B cell (primary cell): ENCODE measurements at regions not wholly inside any gene's neighbourhood (a gene's known extent, or its start where the extent isn't known, plus 50 kb on each side); places are given as distances from the start of the nearest gene placed in this dataset.

Experiments
- EZH2 ChIP-seq: IDR thresholded peaks from 2 replicates; pipeline ENCODE4 v1.6.1; 2012; ENCODE audit warnings: borderline replicate concordance, low read depth, mild to moderate bottlenecking, moderate library complexity, low read length; ENCODE audit not compliant: insufficient read depth, poor library complexity, severe bottlenecking
- TF ChIP-seq, protein P1 (sequence below): fragments of 200-600 bp; IDR thresholded peaks from one replicate; pipeline ENCODE4 v1.8.0; 2022; ENCODE audit warnings: antibody characterized with exemption, mild to moderate bottlenecking

- TF ChIP-seq, protein P1, sequence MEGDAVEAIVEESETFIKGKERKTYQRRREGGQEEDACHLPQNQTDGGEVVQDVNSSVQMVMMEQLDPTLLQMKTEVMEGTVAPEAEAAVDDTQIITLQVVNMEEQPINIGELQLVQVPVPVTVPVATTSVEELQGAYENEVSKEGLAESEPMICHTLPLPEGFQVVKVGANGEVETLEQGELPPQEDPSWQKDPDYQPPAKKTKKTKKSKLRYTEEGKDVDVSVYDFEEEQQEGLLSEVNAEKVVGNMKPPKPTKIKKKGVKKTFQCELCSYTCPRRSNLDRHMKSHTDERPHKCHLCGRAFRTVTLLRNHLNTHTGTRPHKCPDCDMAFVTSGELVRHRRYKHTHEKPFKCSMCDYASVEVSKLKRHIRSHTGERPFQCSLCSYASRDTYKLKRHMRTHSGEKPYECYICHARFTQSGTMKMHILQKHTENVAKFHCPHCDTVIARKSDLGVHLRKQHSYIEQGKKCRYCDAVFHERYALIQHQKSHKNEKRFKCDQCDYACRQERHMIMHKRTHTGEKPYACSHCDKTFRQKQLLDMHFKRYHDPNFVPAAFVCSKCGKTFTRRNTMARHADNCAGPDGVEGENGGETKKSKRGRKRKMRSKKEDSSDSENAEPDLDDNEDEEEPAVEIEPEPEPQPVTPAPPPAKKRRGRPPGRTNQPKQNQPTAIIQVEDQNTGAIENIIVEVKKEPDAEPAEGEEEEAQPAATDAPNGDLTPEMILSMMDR: no peak
- no peak for TF ChIP-seq EZH2
Measured at GRCh38 chr17:77037943-77038342, 102.8 kb upstream of the SEC14L1 start.
